ENCODE measurements at regions not wholly inside any gene's neighbourhood (a gene's known extent, or its start where the extent isn't known, plus 50 kb on each side); places are given as distances from the start of the nearest gene placed in this dataset.

- H3K36me3 ChIP-seq, result no peaks in the 10 kb centered on the region
- no peaks in the 10 kb centered on the region for H3K4me1 ChIP-seq
- in situ Hi-C loops (cut with MboI; ENCODE audit: low pct_ligation_motif_present in 1 of 4, low pct_unique_long_range_greater_than_20kb in 1 of 4, low sequenced_read_pairs in 3 of 4), result no loop called here
- intact Hi-C loops (cut with DNase I; ENCODE audit: low total_unique reads), result no loop called here
- no peak overlapping the region for H3K4me3 ChIP-seq
- DNase-seq, result no peak
- TF ChIP-seq EP300 (IDR thresholded peaks at IDR 0.05; ENCODE audit: low read depth) (no peak), POLR2A (IDR thresholded peaks at IDR 0.05) (no peak), CTCF (IDR thresholded peaks at IDR 0.05) (no peak), POLR2AphosphoS5 (IDR thresholded peaks at IDR 0.05) (no peak)
- WGBS, 2 donors (ENCODE audit: low coverage in 1 of 2), result 14 to 41% methylated on average over 1 to 3 of the region's 3 CpGs
- no peaks in the 10 kb centered on the region for H3K27me3 ChIP-seq
- H3K27ac ChIP-seq, result no peak overlapping the region
- peaks cover 0 to under 1% of the 10 kb centered on the region in 2 donors for H3K9me3 ChIP-seq
These were observed 413.8 kb upstream of the CCNH start for GRCh38 chr5:87826507-87826906.

GRCh38 chr5:87825583-87825982 lies 412.9 kb upstream of the CCNH start:
- H3K4me3 ChIP-seq, result no peak overlapping the region
- 14% methylated on average over 1 of the region's 1 CpG; no CpG with 5 or more reads in 1 of the 2 donors for WGBS, 2 donors (ENCODE audit: low coverage in 1 of 2)
- no peak for TF ChIP-seq POLR2A (IDR thresholded peaks at IDR 0.05)
- TF ChIP-seq EP300 (IDR thresholded peaks at IDR 0.05; ENCODE audit: low read depth), result no peak
- TF ChIP-seq POLR2AphosphoS5 (IDR thresholded peaks at IDR 0.05), result no peak
- no peak for TF ChIP-seq CTCF (IDR thresholded peaks at IDR 0.05)
- intact Hi-C loops (cut with DNase I; ENCODE audit: low total_unique reads) (no loop called here), in situ Hi-C loops (cut with MboI; ENCODE audit: low pct_ligation_motif_present in 1 of 4, low pct_unique_long_range_greater_than_20kb in 1 of 4, low sequenced_read_pairs in 3 of 4) (no loop called here)
- no peak overlapping the region for H3K27ac ChIP-seq
- H3K9me3 ChIP-seq, result no peaks in the 10 kb centered on the region
- H3K4me1 ChIP-seq, result no peaks in the 10 kb centered on the region
- no peaks in the 10 kb centered on the region for H3K27me3 ChIP-seq
- H3K36me3 ChIP-seq, result no peaks in the 10 kb centered on the region
- no peak for DNase-seq

GRCh38 chr5:87807783-87808182 lies 395.1 kb upstream of the CCNH start:
- H3K4me1 ChIP-seq, result no peaks in the 10 kb centered on the region
- in situ Hi-C loops (cut with MboI; ENCODE audit: low pct_ligation_motif_present in 1 of 4, low pct_unique_long_range_greater_than_20kb in 1 of 4, low sequenced_read_pairs in 3 of 4), result no loop called here
- intact Hi-C loops (cut with DNase I; ENCODE audit: low total_unique reads), result no loop called here
- H3K27me3 ChIP-seq, result no peaks in the 10 kb centered on the region
- H3K36me3 ChIP-seq, result no peaks in the 10 kb centered on the region
- no peaks in the 10 kb centered on the region for H3K9me3 ChIP-seq
- no peak overlapping the region for H3K4me3 ChIP-seq
- no peak overlapping the region for H3K27ac ChIP-seq
- DNase-seq, result no peak
- TF ChIP-seq POLR2AphosphoS5 (IDR thresholded peaks at IDR 0.05) (no peak), EP300 (IDR thresholded peaks at IDR 0.05; ENCODE audit: low read depth) (no peak), POLR2A (IDR thresholded peaks at IDR 0.05) (no peak), CTCF (IDR thresholded peaks at IDR 0.05) (no peak)

GRCh38 chr5:87803352-87803751 lies 390.6 kb upstream of the CCNH start:
- no peak overlapping the region for H3K4me3 ChIP-seq
- no peak for DNase-seq
- in situ Hi-C loops (cut with MboI; ENCODE audit: low pct_ligation_motif_present in 1 of 4, low pct_unique_long_range_greater_than_20kb in 1 of 4, low sequenced_read_pairs in 3 of 4), result no loop called here
- H3K9me3 ChIP-seq, result no peaks in the 10 kb centered on the region
- no peaks in the 10 kb centered on the region for H3K36me3 ChIP-seq
- H3K4me1 ChIP-seq, result no peaks in the 10 kb centered on the region
- intact Hi-C loops (cut with DNase I; ENCODE audit: low total_unique reads), result no loop called here
- peaks cover 3% of the 10 kb centered on the region for H3K27me3 ChIP-seq
- no peak for TF ChIP-seq POLR2A (IDR thresholded peaks at IDR 0.05)
- no peak for TF ChIP-seq EP300 (IDR thresholded peaks at IDR 0.05; ENCODE audit: low read depth)
- no peak for TF ChIP-seq CTCF (IDR thresholded peaks at IDR 0.05)
- TF ChIP-seq POLR2AphosphoS5 (IDR thresholded peaks at IDR 0.05), result no peak
- H3K27ac ChIP-seq, result no peak overlapping the region
